Upper lobe of right lung (tissue), 1 donor: ENCODE measurements at regions not wholly inside any gene's neighbourhood (a gene's known extent, or its start where the extent isn't known, plus 50 kb on each side); places are given as distances from the start of the nearest gene placed in this dataset.

Experiments
- ATAC-seq: fragments of 200-7000 bp; cut with Tn5 transposase; one replicate; pipeline ENCODE4 v1.9.1; 2020; ENCODE audit warnings: mild to moderate bottlenecking, moderate library complexity
- DNase-seq: peaks from one replicate; pipeline ENCODE4 v3.0.0-alpha.2; 2020
- H3K27ac ChIP-seq: fragments of 200-600 bp; one replicate; pipeline ENCODE4 v1.8.0; 2022
- H3K27me3 ChIP-seq: fragments of 200-600 bp; one replicate; pipeline ENCODE4 v1.8.0; 2022; ENCODE audit warnings: mild to moderate bottlenecking
- H3K36me3 ChIP-seq: fragments of 200-600 bp; one replicate; pipeline ENCODE4 v1.8.0; 2022
- H3K4me1 ChIP-seq: fragments of 200-600 bp; one replicate; pipeline ENCODE4 v1.8.0; 2022
- H3K4me3 ChIP-seq: fragments of 200-600 bp; one replicate; pipeline ENCODE4 v1.8.0; 2022; ENCODE audit warnings: mild to moderate bottlenecking
- H3K9me3 ChIP-seq: fragments of 200-600 bp; one replicate; pipeline ENCODE4 v1.8.0; 2022
- CTCF ChIP-seq: fragments of 200-600 bp; IDR thresholded peaks from one replicate; pipeline ENCODE4 v1.8.0; 2022; ENCODE audit warnings: antibody characterized with exemption
- intact Hi-C: fragments of 100-400 bp; cut with DNase I; formaldehyde crosslinking; loops from one replicate; pipeline ENCODE4 v1.11.0; 2022
- donor health status: DM: no; HTN: yes; CAD: no; lungs with severe emphysema.

GRCh38 chr7:45384499-45384898 lies 189.7 kb upstream of the ADCY1 start:
- Histone ChIP-seq H3K9me3 (no peaks in the 10 kb centered on the region), H3K4me3 (no peak overlapping the region), H3K27me3 (no peaks in the 10 kb centered on the region), H3K4me1 (no peaks in the 10 kb centered on the region), H3K27ac (no peak overlapping the region), H3K36me3 (no peaks in the 10 kb centered on the region)
- no peak for TF ChIP-seq CTCF
- ATAC-seq, result no peak
- intact Hi-C loops, result no loop called here
- DNase-seq, result no peak

GRCh38 chr7:45387837-45388236 lies 186.3 kb upstream of the ADCY1 start:
- no peaks in the 10 kb centered on the region for H3K27me3 ChIP-seq
- H3K4me3 ChIP-seq, result no peak overlapping the region
- H3K27ac ChIP-seq, result no peak overlapping the region
- intact Hi-C loops, result no loop called here
- ATAC-seq, result no peak
- H3K36me3 ChIP-seq, result no peaks in the 10 kb centered on the region
- DNase-seq, result no peak
- no peaks in the 10 kb centered on the region for H3K4me1 ChIP-seq
- TF ChIP-seq CTCF, result no peak
- H3K9me3 ChIP-seq, result no peaks in the 10 kb centered on the region

- no peak overlapping the region for H3K4me3 ChIP-seq
- no peaks in the 10 kb centered on the region for H3K9me3 ChIP-seq
- H3K36me3 ChIP-seq, result no peaks in the 10 kb centered on the region
- TF ChIP-seq CTCF, result no peak
- H3K27me3 ChIP-seq, result no peaks in the 10 kb centered on the region
- DNase-seq (no peak), ATAC-seq (no peak)
- H3K27ac ChIP-seq, result no peak overlapping the region
- no peaks in the 10 kb centered on the region for H3K4me1 ChIP-seq
- intact Hi-C loops, result no loop called here
These were observed 184.9 kb upstream of the ADCY1 start for GRCh38 chr7:45389073-45389872.

GRCh38 chr7:45390180-45390579 lies 184.0 kb upstream of the ADCY1 start:
- no peak for ATAC-seq
- H3K27me3 ChIP-seq, result no peaks in the 10 kb centered on the region
- H3K9me3 ChIP-seq, result no peaks in the 10 kb centered on the region
- intact Hi-C loops, result no loop called here
- no peaks in the 10 kb centered on the region for H3K36me3 ChIP-seq
- no peaks in the 10 kb centered on the region for H3K4me1 ChIP-seq
- TF ChIP-seq CTCF, result no peak
- no peak for DNase-seq
- H3K4me3 ChIP-seq, result no peak overlapping the region
- H3K27ac ChIP-seq, result no peak overlapping the region

- ATAC-seq, result no peak
- Histone ChIP-seq H3K27me3 (no peaks in the 10 kb centered on the region), H3K9me3 (no peaks in the 10 kb centered on the region), H3K4me3 (no peak overlapping the region), H3K27ac (no peak overlapping the region), H3K4me1 (no peaks in the 10 kb centered on the region), H3K36me3 (no peaks in the 10 kb centered on the region)
- no peak for TF ChIP-seq CTCF
- intact Hi-C loops, result no loop called here
- DNase-seq, result no peak
These were observed 183.4 kb upstream of the ADCY1 start for GRCh38 chr7:45390731-45391130.
